Ishikawa (cell line): ENCODE measurements at regions not wholly inside any gene's neighbourhood (a gene's known extent, or its start where the extent isn't known, plus 50 kb on each side); places are given as distances from the start of the nearest gene placed in this dataset.

Source experiments
- CEBPB ChIP-seq: IDR thresholded peaks from 2 replicates; pipeline ENCODE4 v1.6.1; 2012
- CREB1 ChIP-seq: IDR thresholded peaks from 2 replicates; pipeline ENCODE4 v1.6.1; 2012; ENCODE audit warnings: low read depth
- EGR1 ChIP-seq: IDR thresholded peaks from 2 replicates; pipeline ENCODE4 v1.6.1; 2012
- EP300 ChIP-seq: IDR thresholded peaks from 2 replicates; pipeline ENCODE4 v1.6.1; 2012; ENCODE audit warnings: borderline replicate concordance
- FOXM1 ChIP-seq: IDR thresholded peaks from 2 replicates; pipeline ENCODE4 v1.6.1; 2012; ENCODE audit warnings: low read depth, borderline replicate concordance
- NFIC ChIP-seq: IDR thresholded peaks from 2 replicates; pipeline ENCODE4 v1.6.1; 2012
- RAD21 ChIP-seq: IDR thresholded peaks from 2 replicates; pipeline ENCODE4 v1.6.1; 2012; ENCODE audit warnings: low read depth
- REST ChIP-seq: IDR thresholded peaks from 2 replicates; pipeline ENCODE4 v1.6.1; 2012; ENCODE audit warnings: low read depth, mild to moderate bottlenecking
- TAF1 ChIP-seq: IDR thresholded peaks from 2 replicates; pipeline ENCODE4 v1.6.1; 2012; ENCODE audit warnings: low read depth, mild to moderate bottlenecking
- TCF12 ChIP-seq: IDR thresholded peaks from 2 replicates; pipeline ENCODE4 v1.6.1; 2012; ENCODE audit warnings: low read depth
- TEAD4 ChIP-seq: IDR thresholded peaks from 2 replicates; pipeline ENCODE4 v1.6.1; 2012
- YY1 ChIP-seq: IDR thresholded peaks from 2 replicates; pipeline ENCODE4 v1.6.1; 2012; ENCODE audit warnings: low read depth
- ZBTB7A ChIP-seq: IDR thresholded peaks from 2 replicates; pipeline ENCODE4 v1.6.1; 2012; ENCODE audit warnings: low read depth
- TF ChIP-seq, protein P1 (sequence below): IDR thresholded peaks from 2 replicates; pipeline ENCODE4 v1.6.1; 2012
- TF ChIP-seq, protein P2 (sequence below): IDR thresholded peaks from 2 replicates; pipeline ENCODE4 v1.6.1; 2012

- TF ChIP-seq CEBPB = no peak
- no peak for TF ChIP-seq RAD21
- TF ChIP-seq FOXM1 = no peak
- no peak for TF ChIP-seq CREB1
These were observed 1007.2 kb upstream of the RAG2 start for GRCh38 chr11:37605229-37605628.

- TF ChIP-seq ZBTB7A = no peak
- TF ChIP-seq, protein P1, sequence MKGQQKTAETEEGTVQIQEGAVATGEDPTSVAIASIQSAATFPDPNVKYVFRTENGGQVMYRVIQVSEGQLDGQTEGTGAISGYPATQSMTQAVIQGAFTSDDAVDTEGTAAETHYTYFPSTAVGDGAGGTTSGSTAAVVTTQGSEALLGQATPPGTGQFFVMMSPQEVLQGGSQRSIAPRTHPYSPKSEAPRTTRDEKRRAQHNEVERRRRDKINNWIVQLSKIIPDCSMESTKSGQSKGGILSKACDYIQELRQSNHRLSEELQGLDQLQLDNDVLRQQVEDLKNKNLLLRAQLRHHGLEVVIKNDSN = no peak
- TF ChIP-seq EGR1 = no peak
- no peak for TF ChIP-seq TCF12
- TF ChIP-seq, protein P2, sequence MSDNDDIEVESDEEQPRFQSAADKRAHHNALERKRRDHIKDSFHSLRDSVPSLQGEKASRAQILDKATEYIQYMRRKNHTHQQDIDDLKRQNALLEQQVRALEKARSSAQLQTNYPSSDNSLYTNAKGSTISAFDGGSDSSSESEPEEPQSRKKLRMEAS = no peak
- no peak for TF ChIP-seq EP300
- no peak for TF ChIP-seq TEAD4
- no peak for TF ChIP-seq REST
- no peak for TF ChIP-seq TAF1
- TF ChIP-seq FOXM1 = no peak
- no peak for TF ChIP-seq CREB1
- no peak for TF ChIP-seq NFIC
- TF ChIP-seq CEBPB = no peak
- TF ChIP-seq YY1 = no peak
- TF ChIP-seq RAD21 = no peak
These were observed 1000.3 kb upstream of the RAG2 start for GRCh38 chr11:37598381-37598780.

- TF ChIP-seq EGR1 = no peak
These were observed 999.7 kb upstream of the RAG2 start for GRCh38 chr11:37597776-37598175.

DNA sequence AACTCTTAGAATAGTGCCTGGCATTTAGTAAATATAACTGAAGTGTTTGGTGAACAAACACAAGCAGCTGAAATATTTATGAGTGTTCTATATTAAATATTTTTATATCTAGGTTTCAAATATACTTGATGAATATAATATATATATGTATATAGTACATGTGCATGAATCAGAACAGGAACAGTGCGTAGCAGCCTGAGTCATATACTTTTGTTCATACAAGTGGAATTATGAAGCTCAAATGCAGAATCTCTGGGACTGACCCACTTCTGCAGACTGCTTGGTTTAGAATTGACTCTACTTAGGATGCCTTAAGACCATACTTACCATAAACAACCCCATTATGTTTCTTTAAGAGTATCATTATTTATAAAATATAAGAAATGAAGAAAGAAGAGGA is 997.8 kb upstream of the RAG2 start:
- TF ChIP-seq ZBTB7A (no peak), EGR1 (no peak), CREB1 (no peak), YY1 (no peak), CEBPB (no peak), REST (no peak)
- TF ChIP-seq, protein P2 = no peak

DNA sequence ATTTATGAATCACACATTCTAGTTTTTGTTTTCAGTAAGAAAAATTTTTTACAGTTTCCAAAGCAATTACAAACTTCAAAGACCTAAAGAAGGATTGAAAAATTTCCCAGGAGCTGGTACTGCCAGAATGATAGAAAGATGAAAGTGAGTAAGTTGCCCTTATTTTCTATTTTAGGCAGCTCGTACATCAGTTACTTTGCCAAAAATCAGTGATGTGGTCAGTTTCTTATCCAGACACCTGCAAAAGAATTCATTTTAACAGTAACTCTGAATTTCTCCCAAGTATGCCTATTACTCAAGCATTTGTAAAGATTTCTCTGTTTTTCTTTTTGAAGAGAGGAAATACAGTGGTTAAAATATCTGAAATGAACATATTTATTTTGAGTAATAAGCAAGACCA is 976.3 kb upstream of the RAG2 start:
- TF ChIP-seq YY1 (no peak), REST (no peak), TAF1 (no peak), RAD21 (no peak), CREB1 (no peak), EGR1 (no peak), NFIC (no peak), TEAD4 (no peak), ZBTB7A (no peak), EP300 (no peak)
- TF ChIP-seq, protein P2 = no peak

DNA sequence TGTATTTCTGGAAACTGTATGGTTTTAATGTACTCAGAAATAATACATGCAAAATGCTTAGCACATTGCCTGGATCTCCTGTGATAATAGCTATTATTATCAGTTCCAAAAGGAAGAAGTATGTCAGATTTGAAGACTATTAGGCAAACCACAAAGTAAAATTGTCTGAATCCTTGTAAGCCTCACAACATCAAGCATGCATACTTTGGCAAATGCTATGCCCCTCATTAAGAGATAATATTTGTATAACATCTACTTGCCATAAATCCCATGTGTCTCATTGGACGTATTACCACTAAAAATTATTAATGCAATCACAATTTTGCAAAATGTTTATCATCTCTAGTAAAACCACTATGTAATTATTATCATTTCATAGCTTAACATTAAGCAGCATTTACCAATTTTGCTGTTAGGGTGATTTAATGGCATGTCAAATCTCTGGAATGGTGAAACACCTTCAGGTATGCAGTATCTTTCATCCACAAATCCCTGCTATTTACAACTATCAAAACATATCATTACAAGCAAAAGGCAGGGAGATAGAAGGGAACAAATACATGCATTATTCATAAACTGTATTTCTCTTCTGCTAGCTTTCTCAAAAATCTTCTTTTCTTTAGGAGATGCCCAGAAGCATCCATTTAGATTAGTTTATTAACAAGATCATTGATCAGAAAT is 974.6 kb upstream of the RAG2 start:
- TF ChIP-seq TCF12 (no peak), NFIC (no peak), CEBPB (no peak), TAF1 (no peak), TEAD4 (no peak), EGR1 (no peak), REST (no peak), FOXM1 (no peak), YY1 (no peak), RAD21 (no peak), ZBTB7A (no peak), EP300 (no peak), CREB1 (no peak)
- TF ChIP-seq, protein P1 = no peak
